GM18498 (cell line): ENCODE measurements at regions not wholly inside any gene's neighbourhood (a gene's known extent, or its start where the extent isn't known, plus 50 kb on each side); places are given as distances from the start of the nearest gene placed in this dataset.
"Not testable (repeated sequence)": the region's sequence is repeated elsewhere in the genome, so short reads cannot be mapped to it uniquely, and the experiment has no call there.

Source experiments
- ATAC-seq: cut with Tn5 transposase; IDR thresholded peaks from one replicate; pipeline ENCODE4 v1.9.1; 2021; ENCODE audit warnings: mild to moderate bottlenecking, moderate library complexity; ENCODE audit not compliant: unreplicated experiment

DNA sequence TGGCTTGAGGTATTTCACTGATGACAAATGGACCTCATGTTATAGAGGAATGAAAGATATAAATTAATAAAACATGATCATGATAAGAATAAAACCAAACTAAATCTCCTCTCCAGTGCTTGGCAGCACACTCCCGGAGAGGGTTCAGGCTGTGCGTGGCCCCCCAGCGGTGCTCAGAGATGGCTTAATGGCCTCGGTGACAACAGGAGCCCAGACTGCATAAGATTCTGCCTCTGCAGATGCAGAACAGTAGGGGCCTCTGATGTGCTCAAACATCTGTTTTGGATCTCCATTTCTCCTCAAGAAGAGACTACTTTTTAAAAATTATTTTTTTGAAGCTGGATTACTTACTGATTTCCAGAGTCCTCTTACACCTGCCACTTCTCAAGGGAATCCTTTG, 67.0 kb upstream of the CHD6 start:
- ATAC-seq: not testable (repeated sequence)

- no peak for ATAC-seq
Measured at GRCh38 chr20:41678799-41679198, 60.6 kb upstream of the CHD6 start.

DNA sequence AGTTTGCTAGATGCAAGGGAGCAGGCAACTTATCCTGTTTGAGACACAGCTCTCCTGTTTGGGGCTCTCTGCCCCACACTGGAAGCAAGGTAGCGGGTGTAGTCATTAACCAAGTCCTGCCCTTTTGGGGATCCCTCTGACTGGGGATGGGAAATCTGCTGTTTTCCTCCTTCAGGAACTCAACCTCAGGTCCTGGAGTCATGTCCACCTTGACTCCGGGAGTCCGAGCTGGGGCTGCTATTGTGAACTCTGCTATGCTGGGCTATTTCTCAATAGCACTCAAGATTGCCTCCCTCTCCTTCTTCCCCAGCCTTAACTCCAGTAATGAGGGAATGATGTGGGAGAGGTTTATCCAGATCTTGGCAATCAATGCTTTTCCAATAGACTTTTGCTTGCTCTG, 54.1 kb upstream of the CHD6 start:
- no peak for ATAC-seq

DNA sequence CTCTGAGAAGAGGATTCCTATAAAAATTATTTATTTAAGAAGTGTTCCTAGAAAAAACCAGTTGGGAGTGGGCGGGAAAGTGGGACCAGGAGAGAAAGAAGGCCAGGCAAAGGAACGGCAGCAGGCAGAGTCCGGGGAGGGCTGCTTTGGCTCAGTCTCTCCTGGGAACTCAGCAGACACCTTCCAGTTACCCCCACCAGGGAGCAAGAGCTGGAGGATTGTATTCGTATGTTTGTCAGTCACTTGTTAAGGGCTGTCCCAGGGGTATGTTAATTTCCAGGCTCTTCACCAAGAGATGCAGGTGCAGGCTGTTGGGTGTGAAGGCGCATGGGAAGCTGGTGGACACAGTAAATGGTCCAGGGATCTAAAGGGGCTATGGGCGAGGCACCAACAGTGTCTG, 53.0 kb upstream of the CHD6 start:
- no peak for ATAC-seq

DNA sequence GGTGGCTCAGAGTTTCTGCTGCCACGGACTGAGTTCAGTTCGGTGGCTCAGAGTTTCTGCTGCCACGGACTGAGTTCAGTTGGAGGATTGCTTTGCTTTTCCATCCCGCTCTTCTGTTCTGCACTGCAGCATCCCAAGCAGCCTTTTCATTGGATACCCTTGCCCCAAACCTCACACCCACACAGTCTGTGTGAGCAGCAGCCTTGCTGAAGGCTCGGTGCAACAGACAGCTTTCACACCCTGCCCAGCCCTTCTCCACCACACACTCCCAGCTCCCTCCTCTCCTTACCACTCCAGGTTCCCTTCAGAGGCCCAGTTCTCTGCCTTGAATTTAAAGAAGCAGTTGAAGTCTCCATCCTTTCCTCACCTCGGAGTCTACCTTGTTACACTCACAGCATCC, 52.5 kb upstream of the CHD6 start:
- no peak for ATAC-seq

- no peak for ATAC-seq
Measured at GRCh38 chr20:41669708-41670263, 51.6 kb upstream of the CHD6 start.

- no peak for ATAC-seq
Measured at GRCh38 chr20:41668057-41668749, 50.0 kb upstream of the CHD6 start.
